ENCODE measurements at regions not wholly inside any gene's neighbourhood (a gene's known extent, or its start where the extent isn't known, plus 50 kb on each side); places are given as distances from the start of the nearest gene placed in this dataset.

GRCh38 chr16:51394421-51394820, 243.4 kb upstream of the SALL1 start (continued):
- no peak for TF ChIP-seq ZNF462 (CRISPR knock-in tag; IDR thresholded peaks at IDR 0.05)

GRCh38 chr16:51393381-51394005, 242.4 kb upstream of the SALL1 start:
- Histone ChIP-seq H3K27me3 (ENCODE audit: insufficient read depth) (no peaks in the 10 kb centered on the region), H3K9me2 (ENCODE audit: insufficient read depth) (peaks cover 4% of the 10 kb centered on the region; the same call in 1 of the 2 replicates), H3K36me3 (ENCODE audit: insufficient read depth) (no peaks in the 10 kb centered on the region; the same call in 1 of the 2 replicates), H4K20me1 (replicated peaks; ENCODE audit: insufficient read depth) (no peaks in the 10 kb centered on the region), H2AFZ (no peak overlapping the region), H3K27ac (ENCODE audit: low read depth) (peak overlapping the region; percentile 96), H3K79me2 (replicated peaks; ENCODE audit: insufficient read depth) (no peaks in the 10 kb centered on the region), H3K4me1 (ENCODE audit: insufficient read depth) (peaks cover 33% of the 10 kb centered on the region), H3K4me3 (no peak overlapping the region), H3F3A (replicated peaks; ENCODE audit: low read depth) (0 out of 2 replicates have a peak, but pooled peaks cover 11% of the 10 kb centered on the region), H3K4me2 (peak overlapping the region; percentile 61)
- Mint-ChIP-seq H3K27ac (peak overlapping the region; percentile 29; the same call in 1 of the 2 replicates), H3K27me3 (ENCODE audit: insufficient read depth, low read depth, poor library complexity) (peaks cover 11% of the 10 kb centered on the region), H3K4me3 (peak overlapping the region; percentile 1; the same call in 1 of the 3 replicates), H3K4me1 (peaks cover 39% of the 10 kb centered on the region), H3K9me3 (peaks cover 33% of the 10 kb centered on the region), H3K36me3 (ENCODE audit: low read depth) (peaks cover 25% of the 10 kb centered on the region)
- DNase-seq (ENCODE audit: low spot score) (no peak), ATAC-seq (no peak)
- TF ChIP-seq ETS1 (IDR thresholded peaks at IDR 0.05) (no peak), CTCF (conservative IDR thresholded peaks at IDR 0.05; ENCODE audit: low read depth in 2 of 2) (no peak), ZNF331 (CRISPR knock-in tag; IDR thresholded peaks at IDR 0.05; ENCODE audit: low read depth) (no peak), REST (IDR thresholded peaks at IDR 0.05; ENCODE audit: unreplicated experiment) (no peak)
